Suprapubic skin (tissue), 4 donors: ENCODE measurements at regions not wholly inside any gene's neighbourhood (a gene's known extent, or its start where the extent isn't known, plus 50 kb on each side); places are given as distances from the start of the nearest gene placed in this dataset.

Experiments
- DNase-seq, 2 donors: peaks; one replicate each; pipeline ENCODE4 v3.0.0-alpha.2; 2019; ENCODE audit warnings: low spot score in 2 of 2
- H3K27ac ChIP-seq: fragments of 200-600 bp; sonication (generic); one replicate; pipeline ENCODE4 v1.5.1; 2019
- H3K27me3 ChIP-seq: fragments of 200-600 bp; sonication (generic); one replicate; pipeline ENCODE4 v1.5.1; 2019
- H3K36me3 ChIP-seq: fragments of 200-600 bp; sonication (generic); one replicate; pipeline ENCODE4 v1.5.1; 2019
- H3K4me1 ChIP-seq: fragments of 200-600 bp; sonication (generic); one replicate; pipeline ENCODE4 v1.5.1; 2019
- H3K4me3 ChIP-seq: fragments of 200-600 bp; sonication (generic); one replicate; pipeline ENCODE4 v1.5.1; 2019; ENCODE audit warnings: mild to moderate bottlenecking
- H3K9me3 ChIP-seq: fragments of 200-600 bp; sonication (generic); one replicate; pipeline ENCODE4 v1.5.1; 2019
- EP300 ChIP-seq: sonication (generic); formaldehyde crosslinking; IDR thresholded peaks from one replicate; pipeline ENCODE4 v1.6.1; 2017; ENCODE audit warnings: antibody characterized with exemption
- POLR2A ChIP-seq, 2 donors: fragments of 450-650 bp; IDR thresholded peaks; one replicate each; pipeline ENCODE4 v1.6.1; 2017; ENCODE audit warnings: antibody characterized with exemption in 2 of 2, mild to moderate bottlenecking in 2 of 2, moderate library complexity in 2 of 2
- POLR2AphosphoS5 ChIP-seq, 3 donors: sonication (generic); formaldehyde crosslinking; IDR thresholded peaks; one replicate each; pipeline ENCODE4 v1.6.1; 2017; ENCODE audit warnings: antibody characterized with exemption in 3 of 3
- WGBS: methylation state at CpG from one replicate; pipeline ENCODE4 v1.1.5; 2018; 5-methylcytosine and 5-hydroxymethylcytosine counted together
- TF ChIP-seq, protein P1 (sequence below), 2 donors: fragments of 200-600 bp in 1 of 2; fragments of 450-650 bp in 1 of 2; sonication (generic) in 1 of 2; IDR thresholded peaks; one replicate each; pipeline ENCODE4 v1.5.1; 2016 to 2019; ENCODE audit warnings: antibody characterized with exemption in 2 of 2, mild to moderate bottlenecking in 1 of 2, moderate library complexity in 1 of 2

DNA sequence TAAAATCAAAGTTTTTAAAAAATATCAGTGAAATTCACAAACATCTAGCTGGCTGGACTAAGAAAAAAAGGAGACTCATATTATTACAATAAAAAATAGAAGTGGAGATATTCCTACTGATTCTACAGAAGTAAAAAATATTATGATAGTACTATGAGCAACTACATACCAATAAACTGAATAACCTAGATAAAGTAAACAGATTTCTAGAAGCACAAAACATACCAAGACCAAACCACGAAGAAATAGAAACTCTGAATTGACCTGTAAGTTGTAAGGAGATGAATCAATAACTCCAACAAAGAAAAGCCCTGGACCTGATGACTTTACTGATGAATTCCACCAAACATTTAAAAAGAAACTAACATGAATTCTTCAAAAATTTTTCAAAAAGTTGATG, 867.3 kb downstream of the PCDH18 start:
- H3K27ac ChIP-seq = no peak overlapping the region
- peaks cover 12% of the 10 kb centered on the region for H3K9me3 ChIP-seq
- TF ChIP-seq, protein P1, sequence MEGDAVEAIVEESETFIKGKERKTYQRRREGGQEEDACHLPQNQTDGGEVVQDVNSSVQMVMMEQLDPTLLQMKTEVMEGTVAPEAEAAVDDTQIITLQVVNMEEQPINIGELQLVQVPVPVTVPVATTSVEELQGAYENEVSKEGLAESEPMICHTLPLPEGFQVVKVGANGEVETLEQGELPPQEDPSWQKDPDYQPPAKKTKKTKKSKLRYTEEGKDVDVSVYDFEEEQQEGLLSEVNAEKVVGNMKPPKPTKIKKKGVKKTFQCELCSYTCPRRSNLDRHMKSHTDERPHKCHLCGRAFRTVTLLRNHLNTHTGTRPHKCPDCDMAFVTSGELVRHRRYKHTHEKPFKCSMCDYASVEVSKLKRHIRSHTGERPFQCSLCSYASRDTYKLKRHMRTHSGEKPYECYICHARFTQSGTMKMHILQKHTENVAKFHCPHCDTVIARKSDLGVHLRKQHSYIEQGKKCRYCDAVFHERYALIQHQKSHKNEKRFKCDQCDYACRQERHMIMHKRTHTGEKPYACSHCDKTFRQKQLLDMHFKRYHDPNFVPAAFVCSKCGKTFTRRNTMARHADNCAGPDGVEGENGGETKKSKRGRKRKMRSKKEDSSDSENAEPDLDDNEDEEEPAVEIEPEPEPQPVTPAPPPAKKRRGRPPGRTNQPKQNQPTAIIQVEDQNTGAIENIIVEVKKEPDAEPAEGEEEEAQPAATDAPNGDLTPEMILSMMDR (IDR thresholded peaks at IDR 0.05) = no peak
- no peak for TF ChIP-seq EP300
- TF ChIP-seq POLR2A (IDR thresholded peaks at IDR 0.05) = no peak
- TF ChIP-seq POLR2AphosphoS5 (IDR thresholded peaks at IDR 0.05) = no peak
- 74% methylated on average over 1 of the region's 1 CpG for WGBS
- H3K4me1 ChIP-seq = no peaks in the 10 kb centered on the region
- H3K27me3 ChIP-seq = no peaks in the 10 kb centered on the region
- no peak for DNase-seq
- no peaks in the 10 kb centered on the region for H3K36me3 ChIP-seq
- no peak overlapping the region for H3K4me3 ChIP-seq

GRCh38 chr4:136662539-136662938, 869.8 kb downstream of the PCDH18 start:
- H3K9me3 ChIP-seq = peaks cover 12% of the 10 kb centered on the region
- no peak overlapping the region for H3K27ac ChIP-seq
- WGBS = 60% methylated on average over 1 of the region's 1 CpG
- H3K27me3 ChIP-seq = no peaks in the 10 kb centered on the region
- H3K36me3 ChIP-seq = no peaks in the 10 kb centered on the region
- TF ChIP-seq POLR2AphosphoS5 (IDR thresholded peaks at IDR 0.05) (no peak), EP300 (no peak), POLR2A (IDR thresholded peaks at IDR 0.05) (no peak)
- TF ChIP-seq, protein P1 (IDR thresholded peaks at IDR 0.05) = no peak
- no peak overlapping the region for H3K4me3 ChIP-seq
- DNase-seq = no peak
- H3K4me1 ChIP-seq = no peaks in the 10 kb centered on the region

- no peaks in the 10 kb centered on the region for H3K27me3 ChIP-seq
- no peaks in the 10 kb centered on the region for H3K4me1 ChIP-seq
- TF ChIP-seq, protein P1 (IDR thresholded peaks at IDR 0.05) = no peak
- TF ChIP-seq POLR2A (IDR thresholded peaks at IDR 0.05) (no peak), POLR2AphosphoS5 (IDR thresholded peaks at IDR 0.05) (no peak), EP300 (no peak)
- WGBS = 79% methylated on average over 7 of the region's 7 CpGs
- H3K27ac ChIP-seq = no peak overlapping the region
- H3K4me3 ChIP-seq = no peak overlapping the region
- no peaks in the 10 kb centered on the region for H3K9me3 ChIP-seq
- no peaks in the 10 kb centered on the region for H3K36me3 ChIP-seq
- no peak for DNase-seq
These were observed 878.5 kb downstream of the PCDH18 start for GRCh38 chr4:136653640-136654406.

- Histone ChIP-seq H3K36me3 (no peaks in the 10 kb centered on the region), H3K9me3 (no peaks in the 10 kb centered on the region), H3K27me3 (no peaks in the 10 kb centered on the region), H3K27ac (no peak overlapping the region), H3K4me1 (no peaks in the 10 kb centered on the region), H3K4me3 (no peak overlapping the region)
- no peak for DNase-seq
- TF ChIP-seq EP300 = no peak
- TF ChIP-seq POLR2A (IDR thresholded peaks at IDR 0.05) = no peak
- no peak for TF ChIP-seq POLR2AphosphoS5 (IDR thresholded peaks at IDR 0.05)
- TF ChIP-seq, protein P1 (IDR thresholded peaks at IDR 0.05) = no peak
These were observed 880.4 kb downstream of the PCDH18 start for GRCh38 chr4:136651932-136652331.

- no peaks in the 10 kb centered on the region for H3K36me3 ChIP-seq
- H3K4me1 ChIP-seq = no peaks in the 10 kb centered on the region
- no peak for TF ChIP-seq EP300
- no peak for TF ChIP-seq POLR2AphosphoS5 (IDR thresholded peaks at IDR 0.05)
- TF ChIP-seq, protein P1 (IDR thresholded peaks at IDR 0.05) = no peak
- TF ChIP-seq POLR2A (IDR thresholded peaks at IDR 0.05) = no peak
- no peak overlapping the region for H3K4me3 ChIP-seq
- H3K9me3 ChIP-seq = no peaks in the 10 kb centered on the region
- WGBS = 79% methylated on average over 1 of the region's 1 CpG
- H3K27ac ChIP-seq = no peak overlapping the region
- no peak for DNase-seq
- no peaks in the 10 kb centered on the region for H3K27me3 ChIP-seq
These were observed 881.0 kb downstream of the PCDH18 start for GRCh38 chr4:136651278-136651667.
